Activated naive CD4-positive, alpha-beta T cell treated with anti-CD3 and anti-CD28 coated beads, Interleukin-2, amount 10 ng/mL, durations not matched to agents 7 days and 5 days (primary cell): ENCODE measurements at regions not wholly inside any gene's neighbourhood (a gene's known extent, or its start where the extent isn't known, plus 50 kb on each side); places are given as distances from the start of the nearest gene placed in this dataset.

ENCODE experiments used
- CTCF ChIA-PET: fragments of 350-600 bp; sonication (Branson Sonifier 250); formaldehyde crosslinking; loops from one replicate; lab custom pipeline; 2021; ENCODE audit warnings: antibody characterized with exemption; lab: Charles Lee
- DNase-seq: peaks from one replicate; pipeline ENCODE4 v3.0.0-alpha.2; 2020
- H3K27ac Mint-ChIP-seq: one replicate; pipeline ENCODE4 v1.8.0; 2021; ENCODE audit warnings: mild to moderate bottlenecking, moderate library complexity, mixed read lengths
- H3K27me3 Mint-ChIP-seq: one replicate; pipeline ENCODE4 v1.8.0; 2021; ENCODE audit warnings: mild to moderate bottlenecking, mixed read lengths
- H3K36me3 Mint-ChIP-seq: one replicate; pipeline ENCODE4 v1.8.0; 2021; ENCODE audit warnings: mixed read lengths
- H3K4me1 Mint-ChIP-seq: one replicate; pipeline ENCODE4 v1.8.0; 2021; ENCODE audit warnings: mixed read lengths
- H3K4me3 Mint-ChIP-seq: one replicate; pipeline ENCODE4 v1.8.0; 2021; ENCODE audit warnings: mild to moderate bottlenecking, moderate library complexity, mixed read lengths
- H3K9me3 Mint-ChIP-seq: one replicate; pipeline ENCODE4 v1.8.0; 2021; ENCODE audit warnings: mixed read lengths

- CTCF ChIA-PET = no interaction called here
- Mint-ChIP-seq H3K27ac (no peak overlapping the region), H3K9me3 (no peaks in the 10 kb centered on the region), H3K27me3 (no peaks in the 10 kb centered on the region), H3K36me3 (no peaks in the 10 kb centered on the region), H3K4me1 (no peaks in the 10 kb centered on the region), H3K4me3 (no peak overlapping the region)
- DNase-seq = no peak
These were observed 425.6 kb downstream of the TUSC7 start for GRCh38 chr3:117135207-117135606.

DNA sequence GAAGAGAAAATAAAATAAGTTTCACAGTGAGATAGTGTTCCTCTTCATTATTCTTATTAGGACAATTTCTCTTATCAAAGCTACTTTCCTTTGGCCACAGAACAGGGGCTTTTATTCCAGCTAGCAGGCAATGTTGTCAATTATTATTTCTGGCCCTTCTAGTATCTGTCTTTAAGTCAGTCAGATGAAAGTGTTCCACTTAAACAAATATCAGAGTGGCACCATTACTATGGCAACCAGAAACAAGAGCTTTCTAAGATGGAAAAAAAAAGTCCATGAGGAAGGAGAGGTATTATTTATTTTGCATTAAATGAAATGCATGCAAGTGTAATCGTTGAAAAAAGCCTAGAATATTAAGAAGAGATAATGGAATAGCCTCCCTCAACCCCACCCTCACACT lies 426.4 kb downstream of the TUSC7 start:
- DNase-seq = no peak
- Mint-ChIP-seq H3K27ac (no peak overlapping the region), H3K4me3 (no peak overlapping the region), H3K36me3 (no peaks in the 10 kb centered on the region), H3K9me3 (no peaks in the 10 kb centered on the region), H3K4me1 (no peaks in the 10 kb centered on the region), H3K27me3 (no peaks in the 10 kb centered on the region)
- CTCF ChIA-PET = no interaction called here

DNA sequence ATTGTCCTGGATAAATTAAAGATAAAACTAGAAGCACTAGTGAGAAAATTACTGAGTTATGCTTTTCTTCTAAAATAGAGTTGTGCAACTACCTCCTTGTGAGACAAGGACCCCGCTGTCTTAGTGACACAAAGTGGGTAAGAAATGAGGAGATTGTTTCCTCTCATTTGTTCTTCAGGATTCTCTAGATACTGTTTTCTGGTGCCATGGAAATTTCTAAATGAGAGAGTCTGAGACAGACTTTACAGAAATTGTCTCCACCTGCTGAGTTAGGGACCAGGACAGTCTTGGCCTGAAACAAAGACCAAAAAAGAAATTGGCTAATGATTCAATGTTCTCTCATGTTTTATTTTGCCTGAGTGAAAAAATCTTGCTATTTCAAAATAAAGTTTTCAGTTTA lies 427.5 kb downstream of the TUSC7 start:
- Mint-ChIP-seq H3K4me1 (no peaks in the 10 kb centered on the region), H3K4me3 (no peak overlapping the region), H3K36me3 (no peaks in the 10 kb centered on the region), H3K9me3 (no peaks in the 10 kb centered on the region), H3K27ac (no peak overlapping the region), H3K27me3 (no peaks in the 10 kb centered on the region)
- DNase-seq = no peak
- CTCF ChIA-PET = no interaction called here

GRCh38 chr3:117139681-117140080 lies 430.1 kb downstream of the TUSC7 start:
- Mint-ChIP-seq H3K9me3 (no peaks in the 10 kb centered on the region), H3K27ac (no peak overlapping the region), H3K4me3 (no peak overlapping the region), H3K27me3 (no peaks in the 10 kb centered on the region), H3K36me3 (no peaks in the 10 kb centered on the region), H3K4me1 (no peaks in the 10 kb centered on the region)
- CTCF ChIA-PET = no interaction called here
- no peak for DNase-seq

GRCh38 chr3:117141812-117142211 lies 432.2 kb downstream of the TUSC7 start:
- no peaks in the 10 kb centered on the region for H3K36me3 Mint-ChIP-seq
- H3K4me1 Mint-ChIP-seq = no peaks in the 10 kb centered on the region
- no peak for DNase-seq
- H3K27ac Mint-ChIP-seq = no peak overlapping the region
- CTCF ChIA-PET = no interaction called here
- no peaks in the 10 kb centered on the region for H3K27me3 Mint-ChIP-seq
- H3K9me3 Mint-ChIP-seq = no peaks in the 10 kb centered on the region
- no peak overlapping the region for H3K4me3 Mint-ChIP-seq

DNA sequence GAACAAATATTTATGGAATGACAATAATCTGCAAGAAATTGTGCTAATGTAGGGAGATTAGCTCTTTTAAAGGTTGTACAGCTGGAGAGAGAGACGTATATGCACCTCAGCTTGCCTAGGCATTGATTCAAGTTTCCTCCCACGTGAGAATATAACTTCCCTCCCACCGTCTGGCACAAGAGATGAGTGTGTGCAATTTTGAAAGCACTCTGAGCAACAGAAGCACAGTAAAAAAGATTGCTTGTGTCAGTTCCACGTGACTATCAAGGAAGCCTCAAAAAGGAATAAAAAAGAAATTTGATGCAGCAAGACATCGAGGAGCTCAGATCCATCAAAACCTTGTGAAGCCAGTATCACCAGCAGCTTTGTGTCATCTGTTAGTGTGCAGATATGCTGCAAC lies 435.3 kb downstream of the TUSC7 start:
- CTCF ChIA-PET = no interaction called here

DNA sequence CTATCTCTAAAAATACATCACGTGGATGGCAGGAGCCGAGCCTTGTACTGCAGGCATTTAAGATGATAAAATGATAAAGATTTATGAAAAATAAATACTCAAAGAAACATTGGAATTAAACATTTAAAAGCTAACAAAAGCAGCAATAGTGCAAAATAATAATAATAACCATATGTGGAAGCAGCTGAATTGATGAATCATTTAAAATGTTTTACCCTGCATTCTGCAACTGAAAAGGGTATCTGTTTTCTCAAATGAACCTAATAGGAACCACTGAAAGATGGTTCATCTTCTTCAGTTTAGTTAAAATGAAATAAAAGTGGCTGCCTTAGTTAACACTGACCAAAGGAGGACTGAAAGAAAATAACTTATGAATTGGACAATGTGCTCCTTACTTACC lies 436.1 kb downstream of the TUSC7 start:
- H3K36me3 Mint-ChIP-seq = no peaks in the 10 kb centered on the region
- DNase-seq = no peak
- no peaks in the 10 kb centered on the region for H3K27me3 Mint-ChIP-seq
- CTCF ChIA-PET = no interaction called here
- H3K27ac Mint-ChIP-seq = no peak overlapping the region
- no peaks in the 10 kb centered on the region for H3K9me3 Mint-ChIP-seq
- no peak overlapping the region for H3K4me3 Mint-ChIP-seq
- no peaks in the 10 kb centered on the region for H3K4me1 Mint-ChIP-seq

More for the DNA sequence above, 435.3 kb downstream of the TUSC7 start:
- no peak overlapping the region for H3K27ac Mint-ChIP-seq
- no peaks in the 10 kb centered on the region for H3K4me1 Mint-ChIP-seq
- no peaks in the 10 kb centered on the region for H3K27me3 Mint-ChIP-seq
- DNase-seq = no peak
- H3K4me3 Mint-ChIP-seq = no peak overlapping the region
- no peaks in the 10 kb centered on the region for H3K36me3 Mint-ChIP-seq
- H3K9me3 Mint-ChIP-seq = no peaks in the 10 kb centered on the region

DNA sequence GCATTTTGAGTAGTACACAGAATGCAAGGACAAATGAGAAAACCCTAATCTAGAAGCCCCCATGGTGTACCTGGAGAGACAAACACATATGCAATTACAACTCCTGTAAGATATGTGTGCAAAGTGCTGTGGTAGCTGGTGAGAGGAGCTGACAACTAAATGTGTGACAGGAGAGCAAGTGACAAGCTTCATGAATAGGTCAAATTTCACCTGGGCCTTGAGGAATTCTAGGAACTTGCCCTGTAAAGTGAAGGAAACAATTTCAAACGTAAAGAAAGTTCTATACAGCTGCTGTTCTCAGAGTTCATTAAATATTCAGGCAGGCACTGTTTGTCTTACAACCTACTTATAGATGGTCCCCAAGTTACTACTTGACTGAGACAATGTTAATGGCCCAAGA lies 437.0 kb downstream of the TUSC7 start:
- H3K4me1 Mint-ChIP-seq = no peaks in the 10 kb centered on the region
- H3K27ac Mint-ChIP-seq = no peak overlapping the region
- H3K9me3 Mint-ChIP-seq = peaks cover 3% of the 10 kb centered on the region
- CTCF ChIA-PET = no interaction called here
- DNase-seq = no peak
- no peak overlapping the region for H3K4me3 Mint-ChIP-seq
- no peaks in the 10 kb centered on the region for H3K27me3 Mint-ChIP-seq
- no peaks in the 10 kb centered on the region for H3K36me3 Mint-ChIP-seq

GRCh38 chr3:117149584-117149983 lies 440.0 kb downstream of the TUSC7 start:
- Mint-ChIP-seq H3K27ac (no peak overlapping the region), H3K4me1 (no peaks in the 10 kb centered on the region), H3K27me3 (no peaks in the 10 kb centered on the region), H3K9me3 (peaks cover 3% of the 10 kb centered on the region), H3K36me3 (no peaks in the 10 kb centered on the region), H3K4me3 (no peak overlapping the region)
- DNase-seq = no peak
- CTCF ChIA-PET = no interaction called here

DNA sequence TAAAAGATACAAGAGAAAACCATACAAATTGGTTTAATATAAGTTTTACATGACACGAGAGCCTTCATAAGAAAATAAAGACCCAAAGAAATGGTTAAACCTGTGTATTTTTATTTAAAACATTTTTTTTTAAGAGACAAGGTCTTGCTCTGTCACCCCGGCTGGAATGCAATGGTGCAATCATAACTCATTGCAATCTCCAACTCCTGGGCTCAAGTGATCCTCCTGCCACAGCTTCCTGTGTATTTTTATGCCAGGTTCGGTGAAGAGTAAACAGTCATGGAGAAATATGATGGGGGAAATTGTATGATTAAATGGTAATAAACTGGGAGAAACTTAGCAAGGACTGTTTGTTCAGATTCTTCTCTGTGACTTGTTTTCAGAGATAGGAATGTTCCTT lies 441.0 kb downstream of the TUSC7 start:
- Mint-ChIP-seq H3K9me3 (peaks cover 3% of the 10 kb centered on the region), H3K4me1 (no peaks in the 10 kb centered on the region), H3K27ac (no peak overlapping the region), H3K36me3 (no peaks in the 10 kb centered on the region), H3K27me3 (no peaks in the 10 kb centered on the region), H3K4me3 (no peak overlapping the region)
- CTCF ChIA-PET = no interaction called here
- no peak for DNase-seq

GRCh38 chr3:117160176-117160575 lies 450.6 kb downstream of the TUSC7 start:
- Mint-ChIP-seq H3K4me1 (no peaks in the 10 kb centered on the region), H3K27ac (no peak overlapping the region), H3K36me3 (no peaks in the 10 kb centered on the region), H3K4me3 (no peak overlapping the region), H3K27me3 (no peaks in the 10 kb centered on the region), H3K9me3 (peaks cover 5% of the 10 kb centered on the region)
- CTCF ChIA-PET = no interaction called here
- DNase-seq = no peak

GRCh38 chr3:117161816-117162215 lies 452.2 kb downstream of the TUSC7 start:
- Mint-ChIP-seq H3K27me3 (no peaks in the 10 kb centered on the region), H3K9me3 (peaks cover 9% of the 10 kb centered on the region), H3K36me3 (no peaks in the 10 kb centered on the region), H3K4me3 (no peak overlapping the region), H3K4me1 (no peaks in the 10 kb centered on the region), H3K27ac (no peak overlapping the region)
- CTCF ChIA-PET = interaction anchor here (0.5 kb wide), 1 partner anchor 391 kb away, joined by 4 read pairs; no protein-coding TSS in a partner anchor
- DNase-seq = no peak

- no peak for DNase-seq
- Mint-ChIP-seq H3K9me3 (peaks cover 11% of the 10 kb centered on the region), H3K4me3 (no peak overlapping the region), H3K27ac (no peak overlapping the region), H3K27me3 (no peaks in the 10 kb centered on the region), H3K4me1 (no peaks in the 10 kb centered on the region), H3K36me3 (no peaks in the 10 kb centered on the region)
- CTCF ChIA-PET = interaction anchor here (0.7 kb wide), 1 partner anchor 298 kb away, joined by 4 read pairs; no protein-coding TSS in a partner anchor
These were observed 455.6 kb downstream of the TUSC7 start for GRCh38 chr3:117165176-117165575.

GRCh38 chr3:117165601-117166051 lies 456.0 kb downstream of the TUSC7 start:
- Mint-ChIP-seq H3K4me1 (no peaks in the 10 kb centered on the region), H3K27ac (no peak overlapping the region)
- no peak for DNase-seq

DNA sequence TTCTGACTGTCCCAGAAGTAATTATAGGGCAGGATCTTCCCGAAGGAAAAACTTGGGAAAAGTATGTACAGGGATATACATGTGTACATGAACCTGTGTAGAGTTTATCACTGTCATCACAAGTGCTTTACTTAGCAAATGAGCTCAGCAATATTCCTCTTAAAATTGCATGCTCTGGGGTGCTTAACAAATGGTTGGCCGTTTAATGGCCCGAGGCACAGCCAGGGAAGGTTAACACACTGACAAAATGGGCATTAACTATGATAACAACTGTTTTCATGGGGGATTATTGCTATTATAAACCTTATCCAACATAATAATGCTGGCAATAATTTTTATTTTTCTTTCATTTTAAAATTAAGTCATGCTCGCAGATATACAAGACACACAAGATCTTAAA lies 459.3 kb downstream of the TUSC7 start:
- no peaks in the 10 kb centered on the region for H3K4me1 Mint-ChIP-seq
- CTCF ChIA-PET = no interaction called here
- DNase-seq = no peak
- H3K27me3 Mint-ChIP-seq = no peaks in the 10 kb centered on the region
- peaks cover 7% of the 10 kb centered on the region for H3K9me3 Mint-ChIP-seq
- no peak overlapping the region for H3K27ac Mint-ChIP-seq
- H3K36me3 Mint-ChIP-seq = no peaks in the 10 kb centered on the region
- no peak overlapping the region for H3K4me3 Mint-ChIP-seq

More at GRCh38 chr3:117165601-117166051, 456.0 kb downstream of the TUSC7 start:
- peaks cover 11% of the 10 kb centered on the region for H3K9me3 Mint-ChIP-seq
- CTCF ChIA-PET = interaction anchor here (0.6 kb wide), 1 partner anchor 278 kb away, joined by 3 read pairs; no protein-coding TSS in a partner anchor
- no peaks in the 10 kb centered on the region for H3K27me3 Mint-ChIP-seq
- no peaks in the 10 kb centered on the region for H3K36me3 Mint-ChIP-seq
- H3K4me3 Mint-ChIP-seq = no peak overlapping the region

- H3K9me3 Mint-ChIP-seq = peaks cover 7% of the 10 kb centered on the region
- H3K36me3 Mint-ChIP-seq = no peaks in the 10 kb centered on the region
- CTCF ChIA-PET = no interaction called here
- H3K4me3 Mint-ChIP-seq = no peak overlapping the region
- H3K27me3 Mint-ChIP-seq = no peaks in the 10 kb centered on the region
- H3K27ac Mint-ChIP-seq = no peak overlapping the region
- H3K4me1 Mint-ChIP-seq = no peaks in the 10 kb centered on the region
- no peak for DNase-seq
These were observed 460.5 kb downstream of the TUSC7 start for GRCh38 chr3:117170094-117170493.
